Fibroblast of skin of right quadriceps (primary cell): ENCODE measurements at regions not wholly inside any gene's neighbourhood (a gene's known extent, or its start where the extent isn't known, plus 50 kb on each side); places are given as distances from the start of the nearest gene placed in this dataset.

ENCODE experiments used
- DNase-seq: peaks from one replicate; pipeline ENCODE4 v3.0.0-alpha.2; 2013

DNA sequence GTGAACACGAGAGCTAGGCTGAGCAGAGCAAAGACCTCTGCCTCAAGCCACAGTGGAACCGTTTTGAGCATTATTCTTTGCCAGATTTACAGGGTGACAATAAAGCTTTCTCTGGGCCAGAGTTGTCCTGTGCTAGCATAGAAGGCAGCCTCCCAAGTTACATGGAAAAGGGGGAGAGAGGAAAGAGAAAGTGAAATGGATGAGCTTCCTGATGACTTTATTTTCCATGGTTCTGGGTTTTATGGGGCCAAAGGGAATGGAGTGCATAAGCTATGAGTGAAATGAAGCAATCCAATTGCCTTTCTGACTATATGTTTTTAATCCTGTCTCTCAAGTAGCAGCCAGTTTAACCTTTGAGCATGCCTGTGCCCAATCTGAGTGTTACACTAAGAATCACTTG is 428.4 kb downstream of the COG6 start:
- no peak for DNase-seq

DNA sequence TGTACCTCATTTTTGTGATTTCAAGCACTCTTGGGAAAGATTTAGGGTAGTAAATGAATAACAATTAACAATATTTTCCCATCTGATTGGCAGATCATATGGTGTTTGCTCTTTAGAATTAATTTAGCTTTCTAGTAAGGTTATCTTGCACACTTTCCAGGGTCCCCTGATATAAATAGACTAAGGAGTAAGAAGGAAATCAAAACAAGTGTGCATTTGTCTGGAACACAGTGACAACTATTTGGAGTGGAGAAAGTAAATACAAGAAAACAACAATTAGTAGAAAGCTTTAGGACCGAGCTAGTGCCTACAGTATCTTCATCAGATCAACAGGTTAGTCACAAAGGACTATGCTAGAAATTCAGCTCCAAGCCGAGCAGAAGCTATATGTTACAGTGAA is 429.5 kb downstream of the COG6 start:
- no peak for DNase-seq

DNA sequence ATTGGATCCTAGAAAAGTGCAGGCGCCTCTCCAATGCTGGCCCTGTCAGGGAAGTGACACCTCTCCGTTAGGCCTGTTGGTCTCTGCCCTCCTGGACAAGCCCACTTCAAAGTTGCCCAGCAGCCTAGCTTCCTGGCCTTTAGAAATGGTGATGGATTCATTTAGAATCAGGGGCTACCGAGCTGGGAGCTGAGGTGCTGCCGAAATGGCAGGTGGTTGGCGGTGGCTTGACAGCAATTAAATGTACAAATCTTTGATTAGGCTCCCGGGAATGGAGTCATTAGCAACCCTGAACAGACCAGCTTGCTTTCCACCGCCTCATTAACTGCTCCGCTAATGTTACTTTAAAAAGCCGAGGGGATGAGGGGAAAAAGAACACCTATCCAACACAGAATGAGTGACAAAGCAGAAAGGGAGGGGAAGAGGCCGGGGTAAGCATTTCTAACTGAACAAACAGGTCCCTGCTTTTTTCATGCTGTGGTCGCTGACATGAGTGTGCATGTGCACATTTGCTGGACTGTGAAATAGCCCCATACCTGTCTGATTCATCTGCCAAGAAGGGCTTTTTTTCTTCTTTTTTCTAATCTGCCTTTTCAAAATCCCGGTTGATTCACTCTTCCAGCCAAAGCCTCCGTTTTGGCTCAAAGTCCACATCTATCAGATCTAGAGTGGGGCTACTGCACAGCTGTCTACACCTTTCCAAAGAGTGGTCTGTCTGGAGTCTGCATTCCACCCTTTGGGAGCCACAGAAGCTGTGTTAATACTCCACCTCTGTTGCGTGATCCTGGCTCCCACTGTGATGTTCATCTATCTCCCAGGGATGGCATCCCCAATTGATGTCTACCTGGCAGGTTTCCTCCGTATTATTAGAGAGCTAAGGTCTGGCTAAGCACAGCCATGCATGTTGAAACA is 431.9 kb downstream of the COG6 start:
- no peak for DNase-seq

DNA sequence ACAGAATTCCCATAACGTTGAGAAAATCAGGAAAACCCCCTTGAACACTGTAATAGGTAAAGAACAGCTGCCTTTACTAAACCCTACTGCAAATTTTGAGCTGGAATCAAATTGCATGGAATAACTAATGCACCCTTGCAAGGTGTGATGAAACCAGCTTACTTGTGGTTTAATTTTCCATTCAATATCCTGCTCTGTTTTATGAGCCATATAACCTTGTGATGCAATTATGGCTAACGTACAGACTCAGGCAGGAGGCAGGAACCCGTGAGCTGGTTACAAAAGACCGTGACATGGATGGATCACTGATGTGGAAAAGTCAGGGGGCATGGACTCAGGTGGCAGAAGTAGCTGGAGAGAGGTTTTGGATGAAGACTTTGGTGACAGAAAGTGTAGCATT is 438.6 kb downstream of the COG6 start:
- DNase-seq = no peak

DNA sequence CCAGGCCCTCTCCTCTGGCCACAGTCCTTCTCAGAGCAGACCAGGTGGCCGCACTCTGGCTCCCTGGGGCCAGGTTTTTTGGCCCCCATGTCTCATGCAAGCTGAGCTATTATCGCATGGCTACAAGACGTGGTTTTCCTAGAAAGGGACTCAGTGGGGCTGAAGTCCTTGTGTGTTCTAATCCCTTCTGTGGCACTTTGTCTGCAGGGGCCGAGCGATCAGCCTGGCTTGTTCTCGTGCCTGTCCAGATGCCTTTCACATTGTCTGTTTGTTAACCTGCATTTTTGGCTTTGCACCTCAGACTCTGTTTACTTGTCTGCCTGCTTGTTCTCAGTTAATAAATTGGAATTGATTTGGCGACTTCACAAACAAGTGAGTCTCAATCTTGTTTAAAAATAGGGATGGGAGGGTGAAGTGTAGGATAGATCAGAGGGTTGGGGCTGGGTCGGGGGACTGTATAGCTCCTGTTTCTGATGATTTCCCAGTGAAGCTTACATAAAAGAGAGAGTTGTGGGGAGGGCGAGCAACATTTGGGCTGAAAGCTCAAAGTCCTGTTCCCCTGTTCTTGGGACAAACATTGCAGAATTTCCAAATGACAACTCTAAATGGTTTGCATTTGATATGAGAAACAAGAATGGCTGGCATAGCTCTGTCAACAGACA is 440.4 kb downstream of the COG6 start:
- no peak for DNase-seq

DNA sequence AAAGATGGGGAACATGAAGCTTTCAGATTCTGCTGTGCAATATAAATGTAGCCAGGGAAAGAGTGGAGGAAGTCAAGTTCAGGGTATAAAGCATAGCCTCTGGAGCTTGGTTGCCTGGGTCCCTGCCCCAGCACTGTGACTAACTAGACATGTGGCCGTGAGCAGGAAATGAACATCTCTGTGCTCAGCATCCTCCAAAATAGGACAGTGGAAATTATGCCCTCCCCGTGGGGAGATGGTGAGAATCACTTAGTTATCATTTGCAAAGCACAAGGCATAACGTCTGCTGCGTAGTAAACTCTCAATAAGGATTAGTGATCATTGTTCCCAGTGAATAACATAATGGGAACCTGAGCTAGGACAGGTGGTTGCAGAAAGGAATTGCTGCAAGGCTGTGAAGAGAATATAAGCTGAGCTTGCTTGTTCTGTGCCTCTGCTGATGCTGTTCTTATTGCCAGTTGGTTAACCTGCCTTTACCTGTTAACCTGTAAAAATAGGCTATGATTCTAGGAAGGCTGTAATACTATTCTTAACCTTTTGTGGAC is 441.0 kb downstream of the COG6 start:
- no peak for DNase-seq

DNA sequence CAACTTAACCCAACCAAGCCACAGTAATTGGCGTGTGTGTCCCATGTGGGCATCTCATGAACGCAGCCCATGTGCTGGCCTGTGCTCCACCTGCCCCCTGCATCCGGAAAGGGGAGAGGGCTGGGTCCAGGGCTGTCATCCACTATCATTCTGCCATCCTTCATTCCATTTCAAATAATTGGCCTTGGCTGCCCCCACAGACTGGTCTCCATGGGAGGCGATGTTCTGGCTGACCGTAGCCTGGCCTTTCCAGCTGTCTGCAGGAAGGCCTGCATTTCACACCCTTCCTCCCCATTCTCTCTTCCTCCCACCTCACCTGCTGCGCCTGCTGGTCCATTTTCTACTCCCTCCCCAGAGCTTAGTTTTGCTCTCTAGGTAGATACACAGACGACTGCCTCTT is 442.8 kb downstream of the COG6 start:
- no peak for DNase-seq

DNA sequence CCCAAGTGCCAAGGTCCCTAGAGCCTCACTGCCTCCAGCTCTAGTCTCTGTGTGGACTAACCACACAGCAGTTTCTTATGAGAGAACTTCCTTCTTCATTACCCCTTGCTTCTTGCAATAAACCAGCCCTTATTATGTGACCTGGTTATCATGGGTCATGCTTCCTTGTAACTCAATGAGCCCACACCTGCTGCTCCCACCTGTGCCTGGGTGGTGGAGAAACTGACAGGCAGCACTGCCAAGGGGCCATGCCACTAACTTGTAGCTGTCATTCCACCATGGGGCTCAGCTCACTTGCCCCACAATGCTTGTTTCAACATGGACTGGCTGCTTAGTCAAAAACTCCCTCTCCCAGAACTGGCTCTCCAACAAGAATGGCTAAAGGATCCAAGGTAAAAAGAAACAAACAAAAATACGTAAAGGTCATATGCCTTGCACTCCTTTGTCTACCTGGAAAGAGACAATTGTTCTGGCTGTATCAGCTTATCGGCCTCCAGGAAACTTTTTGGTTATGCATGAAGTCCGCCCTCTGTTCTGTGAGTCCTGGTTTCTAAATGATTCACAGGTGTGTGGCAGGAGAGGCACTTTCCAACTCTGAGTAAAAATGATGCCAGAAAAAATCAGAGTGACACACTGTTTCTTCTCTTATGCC is 446.4 kb downstream of the COG6 start:
- no peak for DNase-seq

DNA sequence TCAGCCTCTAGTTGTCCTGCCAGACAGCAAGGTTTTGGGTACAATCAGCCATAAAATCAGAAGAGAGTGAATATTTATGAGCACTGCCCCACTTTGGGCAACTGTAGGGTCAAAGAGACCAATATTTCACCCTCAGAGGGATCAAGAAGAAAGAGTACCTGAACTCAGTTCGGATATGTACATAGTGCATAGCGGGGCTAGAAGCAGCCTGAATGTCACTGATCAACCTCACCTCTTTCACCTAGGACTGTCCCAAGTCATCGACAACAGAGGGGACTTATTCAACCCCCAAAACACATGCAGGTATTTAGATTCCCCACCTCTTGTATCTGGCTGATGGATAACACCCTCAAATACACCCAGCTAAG is 446.9 kb downstream of the COG6 start:
- DNase-seq = no peak

DNA sequence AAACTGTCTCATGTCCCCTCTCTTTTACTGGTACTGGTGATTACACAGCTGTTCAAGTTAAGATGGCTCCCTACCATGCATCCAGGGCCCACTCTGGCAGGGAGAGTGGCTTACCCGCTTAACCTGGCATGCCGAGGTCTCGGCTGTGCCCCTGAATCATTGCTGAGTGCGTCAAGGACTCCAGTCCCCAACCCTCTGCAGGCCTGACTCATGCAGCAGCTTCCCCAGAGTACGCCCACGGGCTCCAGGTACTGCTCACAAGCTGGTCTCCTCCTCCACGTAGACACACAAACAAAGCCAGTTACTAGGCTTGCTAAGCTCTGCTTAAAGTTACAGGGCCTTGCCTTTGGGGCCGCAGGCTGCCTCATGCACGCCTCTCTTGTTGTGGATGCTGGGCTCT is 447.4 kb downstream of the COG6 start:
- DNase-seq = peak; percentile 54

DNA sequence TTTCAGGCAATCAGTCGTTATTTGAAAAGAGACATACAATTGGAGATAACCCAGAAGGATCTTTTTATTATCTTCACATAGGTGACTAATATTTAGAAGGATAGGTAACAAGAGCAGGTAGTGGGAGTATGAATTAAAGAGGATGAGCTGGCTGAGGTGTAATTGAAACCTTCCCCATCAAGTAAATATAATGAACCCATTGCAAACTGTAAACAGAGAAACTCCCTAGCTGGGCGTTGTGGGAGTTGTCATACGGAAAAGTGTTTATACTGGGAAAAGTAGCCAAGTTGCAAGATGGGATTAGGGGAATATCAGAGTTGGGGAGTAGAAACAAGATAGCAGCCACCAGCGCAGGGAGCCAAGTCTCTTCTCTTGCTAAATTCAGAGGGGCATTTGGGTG is 448.4 kb downstream of the COG6 start:
- DNase-seq = no peak

DNA sequence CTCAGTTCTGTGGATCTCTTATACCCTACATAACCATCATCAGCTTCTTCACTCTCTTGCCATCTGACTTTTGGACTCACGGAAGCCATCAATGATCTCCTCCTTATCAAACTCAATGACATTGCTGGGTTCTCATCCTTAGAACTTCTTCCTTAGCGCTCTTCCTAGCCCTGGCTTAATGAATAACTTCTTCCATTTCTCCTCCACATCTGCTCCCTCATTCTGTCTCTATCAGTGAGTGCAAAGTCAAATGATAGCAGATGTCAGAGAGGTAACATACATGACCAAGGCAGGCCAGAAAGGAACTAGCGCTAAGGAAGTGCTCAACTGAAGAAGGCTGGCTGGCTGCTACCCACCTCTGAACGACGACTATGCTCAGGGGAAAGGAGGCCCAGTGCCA is 449.8 kb downstream of the COG6 start:
- no peak for DNase-seq

DNA sequence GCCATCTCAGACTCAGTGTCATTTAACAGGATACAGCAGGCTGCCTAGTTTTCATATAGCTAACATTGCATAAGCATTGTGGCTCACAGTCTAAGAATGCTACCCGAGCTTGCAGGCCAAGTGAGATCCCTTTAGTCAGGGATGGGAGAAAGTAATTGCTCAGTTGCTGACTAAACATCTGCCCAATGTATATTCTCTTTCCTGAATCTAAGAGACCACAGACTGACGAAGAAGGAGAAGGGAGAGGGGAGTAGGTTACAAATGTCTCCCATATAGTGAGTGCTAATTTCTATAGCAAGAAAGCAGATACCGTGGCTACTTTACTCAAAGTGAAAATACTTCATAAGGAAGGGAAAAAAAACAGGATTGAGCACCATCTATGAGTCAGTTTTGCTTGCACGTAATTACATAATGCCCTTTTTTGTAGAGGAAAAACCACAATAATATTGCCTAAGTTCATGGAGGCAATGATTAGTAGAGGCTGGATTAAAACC is 453.9 kb downstream of the COG6 start:
- DNase-seq = peak; percentile 93

DNA sequence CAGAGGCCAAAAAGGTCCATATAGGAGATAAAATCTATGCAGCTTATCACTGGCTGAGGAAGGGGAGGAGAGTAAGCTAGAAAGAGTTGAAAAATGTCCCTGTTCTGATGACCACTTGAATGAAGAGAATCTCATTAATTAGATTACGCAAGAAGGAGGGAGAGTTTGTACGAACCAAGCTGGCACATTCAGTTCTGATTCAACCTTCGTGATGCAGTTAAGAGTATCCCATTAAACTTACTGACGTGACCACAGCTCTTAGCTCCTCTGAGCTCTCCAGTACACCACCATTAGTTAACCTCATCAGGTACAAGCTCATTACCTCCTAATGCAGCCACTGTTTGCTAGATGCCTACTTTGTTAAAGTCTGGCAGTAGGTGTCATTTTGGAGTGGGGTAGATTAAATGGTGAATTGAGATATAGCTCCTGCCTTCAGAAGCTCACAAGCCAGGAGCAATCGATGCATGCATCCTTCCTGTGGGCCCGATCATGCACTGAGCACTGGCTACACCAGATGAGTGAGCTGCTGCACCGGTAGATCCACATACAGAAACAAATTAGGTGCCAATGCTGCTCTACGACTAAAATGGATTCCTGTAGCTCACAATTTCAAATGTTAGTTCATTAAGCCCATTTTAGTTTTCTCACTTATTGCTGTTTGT is 458.3 kb downstream of the COG6 start:
- no peak for DNase-seq

DNA sequence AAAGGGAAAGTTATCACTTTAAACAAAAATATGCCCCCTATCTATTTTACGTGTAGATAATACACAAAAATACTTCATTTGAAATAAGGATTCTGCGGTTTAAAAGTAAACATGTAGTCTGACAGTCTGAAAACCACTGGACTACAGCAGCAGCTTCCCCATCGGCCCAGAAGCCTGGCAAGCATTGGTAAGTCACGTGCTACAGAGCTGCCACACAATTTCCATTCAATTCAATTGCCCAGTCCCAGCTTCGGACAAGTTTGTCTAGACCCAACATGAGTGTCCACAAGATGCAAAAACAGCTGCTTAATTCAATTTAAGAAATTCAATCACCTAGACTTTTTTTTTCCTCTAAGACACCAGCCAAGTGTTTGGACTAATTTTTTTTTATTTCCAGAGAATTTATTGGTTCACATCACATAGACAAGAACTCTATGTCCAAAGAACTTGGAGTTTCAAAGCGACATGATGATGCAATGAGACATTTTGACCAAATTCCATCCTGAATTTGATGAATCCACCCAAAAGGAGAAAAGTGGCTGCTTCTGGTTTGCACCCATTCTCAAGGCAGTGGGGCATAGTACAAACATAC is 458.9 kb downstream of the COG6 start:
- no peak for DNase-seq

DNA sequence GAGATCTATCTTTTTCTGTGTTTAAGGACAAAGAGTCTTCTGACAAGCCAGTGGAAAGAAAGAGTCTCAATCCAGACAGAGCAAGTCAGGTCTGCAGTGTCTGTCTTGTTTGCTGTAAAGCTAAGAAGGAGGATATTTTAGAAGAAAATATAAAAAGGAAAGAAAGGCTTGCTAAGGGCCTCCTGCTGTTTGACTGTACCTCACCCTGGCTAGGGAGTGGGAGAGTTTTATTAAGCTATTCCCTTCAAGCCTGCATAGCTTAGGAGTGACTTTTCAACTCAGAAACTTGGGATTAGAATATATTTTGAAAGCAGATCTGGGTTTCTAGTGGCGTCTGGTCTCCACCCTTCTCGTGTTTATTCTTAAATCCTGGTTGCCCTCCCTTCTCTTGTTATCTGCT is 460.0 kb downstream of the COG6 start:
- DNase-seq = no peak

DNA sequence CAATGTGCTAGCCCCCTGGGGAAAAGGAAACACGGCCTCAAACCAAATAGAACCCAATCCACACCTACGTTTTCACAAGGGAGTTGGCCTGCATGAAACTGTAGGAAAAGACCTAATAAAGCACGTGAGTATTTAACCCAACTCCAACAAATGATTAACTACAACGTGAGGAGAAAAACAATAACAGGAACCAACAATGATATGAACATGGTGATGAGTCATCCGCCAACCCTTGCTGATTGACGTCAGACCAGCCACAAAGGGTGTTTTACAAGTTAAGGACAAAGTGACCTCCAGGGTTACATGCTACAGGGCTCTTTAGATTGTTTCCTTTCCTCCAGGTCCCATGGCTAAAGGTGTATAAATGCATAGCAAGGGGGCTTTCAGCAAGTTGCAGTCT is 460.5 kb downstream of the COG6 start:
- peak; percentile 6 for DNase-seq

DNA sequence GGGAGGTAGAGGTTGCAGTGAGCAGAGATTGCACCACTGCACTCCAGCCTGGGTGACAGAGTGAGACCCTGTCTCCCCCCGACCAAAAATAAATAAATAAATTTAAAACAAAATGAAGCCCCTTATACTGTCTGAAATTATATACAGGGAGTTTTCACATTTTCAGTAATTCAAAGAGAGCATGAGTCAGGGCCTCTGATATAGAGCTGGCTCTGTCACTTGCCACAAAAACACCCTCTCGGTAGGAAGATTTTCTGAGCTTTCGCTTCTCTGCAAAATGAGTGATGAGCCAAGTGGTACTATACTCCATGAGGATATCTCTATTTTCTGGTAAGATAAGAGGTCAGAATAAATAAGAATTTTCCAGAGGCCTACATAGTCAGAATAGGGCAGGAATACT is 462.9 kb downstream of the COG6 start:
- no peak for DNase-seq

DNA sequence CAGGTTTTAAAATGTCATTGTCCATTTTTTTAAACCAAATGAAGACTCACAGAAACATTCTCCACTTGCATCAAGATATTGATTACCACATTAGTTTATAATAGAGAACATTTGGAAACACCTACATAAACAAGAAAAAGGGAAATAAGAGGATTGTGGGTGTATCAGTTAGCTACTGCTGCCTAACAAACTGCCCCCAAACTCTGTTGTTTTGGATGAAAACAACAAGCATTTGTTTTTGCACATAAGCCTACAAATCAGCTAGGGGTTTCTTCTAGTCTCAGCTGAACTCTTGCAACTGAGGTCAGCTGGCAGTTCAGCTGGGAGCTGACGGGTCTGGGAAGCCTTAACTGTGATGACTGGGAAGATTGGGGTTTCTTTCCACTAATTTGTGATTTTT is 464.4 kb downstream of the COG6 start:
- DNase-seq = no peak

DNA sequence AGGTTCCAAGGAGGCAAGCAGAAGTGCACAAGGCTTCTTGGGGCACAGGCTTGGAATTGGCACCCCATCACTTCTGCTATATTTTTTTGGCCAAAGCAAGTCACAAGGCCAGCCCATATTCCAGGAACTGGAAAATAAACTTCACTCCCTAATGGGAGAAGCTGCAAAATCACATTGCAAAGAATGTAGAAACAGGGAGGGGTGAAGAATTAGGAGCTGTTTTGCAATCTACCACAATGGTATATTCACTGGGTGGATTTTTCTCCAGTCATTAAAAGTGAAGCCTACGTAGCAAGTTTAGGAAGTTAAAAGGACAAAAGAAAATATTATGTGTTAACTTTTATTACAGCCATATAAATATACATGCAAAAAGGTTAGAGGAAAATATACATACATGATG is 464.8 kb downstream of the COG6 start:
- peak; percentile 6 for DNase-seq

DNA sequence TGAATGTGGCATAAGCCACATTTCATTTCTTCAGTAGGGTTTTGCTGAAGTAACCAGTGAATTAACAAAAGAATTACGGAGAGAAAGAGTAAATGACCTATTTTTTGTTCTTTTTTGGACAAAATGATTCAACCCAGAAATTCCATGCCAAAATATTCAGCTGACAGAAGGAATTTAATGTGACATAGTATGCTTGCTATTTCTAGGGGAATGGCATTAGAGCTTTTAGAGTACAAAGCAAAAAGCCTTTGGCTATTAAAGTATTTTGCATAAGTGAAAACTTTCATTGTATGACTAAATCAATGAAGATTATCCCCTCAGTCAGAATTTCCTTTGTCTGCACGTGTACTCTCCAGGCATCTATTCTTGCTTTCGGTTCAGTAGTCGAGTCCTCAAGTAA is 465.3 kb downstream of the COG6 start:
- peak; percentile 15 for DNase-seq

DNA sequence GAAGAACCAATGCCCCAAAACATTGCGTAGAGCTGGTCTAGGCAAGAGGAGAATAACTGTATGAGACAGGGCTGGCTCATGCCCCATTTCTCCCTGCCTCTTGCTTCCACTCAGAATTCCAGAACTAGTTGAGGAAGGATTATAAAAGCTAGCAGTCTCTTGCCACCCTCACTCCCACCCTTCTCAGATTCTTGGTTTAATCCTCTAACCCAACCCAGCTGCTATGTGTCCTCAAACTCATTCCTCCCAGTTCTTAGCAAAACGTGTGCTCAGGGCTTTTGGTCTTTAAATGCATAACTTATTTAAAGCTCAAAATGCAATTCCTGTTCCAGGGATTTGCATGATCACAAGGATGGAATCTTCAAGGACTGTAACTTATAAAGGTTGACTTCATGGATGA is 466.3 kb downstream of the COG6 start:
- DNase-seq = no peak
